Gastrocnemius medialis (tissue), 4 donors: ENCODE measurements at regions not wholly inside any gene's neighbourhood (a gene's known extent, or its start where the extent isn't known, plus 50 kb on each side); places are given as distances from the start of the nearest gene placed in this dataset.

Experiments used
- ATAC-seq, 2 donors: fragments of 150-250 bp; one replicate each; pipeline ENCODE4 v1.9.1; 2016
- DNase-seq, 2 donors: peaks; one replicate each; pipeline ENCODE4 v3.0.0-alpha.2; 2019
- H3K27ac ChIP-seq, 4 donors: fragments of 200-600 bp; sonication (generic); 1 replicate in 1 of 4; 2 replicates in 3 of 4; pipeline ENCODE4 v1.5.1; 2016 to 2018; ENCODE audit warnings: mild to moderate bottlenecking in 2 of 4, moderate library complexity in 1 of 4
- H3K27me3 ChIP-seq, 3 donors: fragments of 200-600 bp; sonication (generic) in 2 of 3; 1 replicate in 1 of 3; 2 replicates in 2 of 3; pipeline versions ENCODE4 v1.5.1 to v1.6.0; 2016 to 2019; ENCODE audit warnings: mild to moderate bottlenecking in 1 of 3, moderate library complexity in 1 of 3
- H3K36me3 ChIP-seq, 2 donors: fragments of 200-600 bp; sonication (generic) in 1 of 2; one replicate each; pipeline ENCODE4 v1.5.1; 2017 to 2018
- H3K4me1 ChIP-seq, 2 donors: fragments of 200-600 bp; sonication (generic) in 1 of 2; one replicate each; pipeline ENCODE4 v1.5.1; 2016 to 2017; ENCODE audit warnings: mild to moderate bottlenecking in 2 of 2
- H3K4me3 ChIP-seq, 4 donors: fragments of 200-600 bp; sonication (generic) in 3 of 4; 1 replicate in 1 of 4; 2 replicates in 3 of 4; pipeline ENCODE4 v1.5.1; 2016 to 2019; ENCODE audit warnings: mild to moderate bottlenecking in 2 of 4
- H3K9me3 ChIP-seq, 3 donors: fragments of 200-600 bp; sonication (generic) in 2 of 3; 1 replicate in 1 of 3; 2 replicates in 2 of 3; pipeline ENCODE4 v1.5.1; 2016 to 2019
- CTCF ChIP-seq, 5 experiments: fragments of 450-650 bp in 3 of 5; fragments of 200-600 bp in 2 of 5; sonication (generic) in 2 of 5; IDR thresholded peaks in 4 of 5; conservative IDR thresholded peaks in 1 of 5; 1 replicate in 4 of 5; 2 replicates in 1 of 5; pipeline ENCODE4 v1.5.1; 2016 to 2019; ENCODE audit warnings: antibody characterized with exemption in 5 of 5, mild to moderate bottlenecking in 3 of 5, moderate library complexity in 3 of 5
- POLR2A ChIP-seq, 2 donors: fragments of 450-650 bp; IDR thresholded peaks; one replicate each; pipeline ENCODE4 v1.6.1; 2017; ENCODE audit warnings: antibody characterized with exemption in 2 of 2, mild to moderate bottlenecking in 2 of 2, moderate library complexity in 2 of 2
- in situ Hi-C, 4 donors: fragments of 200-750 bp; cut with MboI; loops; one replicate each; pipeline versions ENCODE4 v1.15.0 to v1.8.0; 2017; ENCODE audit warnings: low sequenced_read_pairs in 4 of 4
- intact Hi-C: fragments of 100-400 bp; cut with DNase I; formaldehyde crosslinking; loops from one replicate; pipeline ENCODE4 v1.15.1; 2023; ENCODE audit warnings: low total_unique reads

- in situ Hi-C loops (no loop called here), intact Hi-C loops (no loop called here)
- ATAC-seq, result no peak
- H3K9me3 ChIP-seq, result no peaks in the 10 kb centered on the region
- no peaks in the 10 kb centered on the region for H3K4me1 ChIP-seq
- H3K27me3 ChIP-seq, result peaks cover 14 to 24% (median 18%) of the 10 kb centered on the region in 3 donors
- DNase-seq, result no peak
- no peak overlapping the region for H3K4me3 ChIP-seq
- TF ChIP-seq POLR2A (IDR thresholded peaks at IDR 0.05) (no peak), CTCF (IDR thresholded peaks at IDR 0.05 in 4 of 5, conservative IDR thresholded peaks at IDR 0.05 in 1 of 5) (no peak)
- no peaks in the 10 kb centered on the region for H3K36me3 ChIP-seq
- no peak overlapping the region for H3K27ac ChIP-seq
Measured at GRCh38 chr16:87094556-87094865, 222.7 kb downstream of the C16orf95 start.

GRCh38 chr16:87095271-87095670, 221.9 kb downstream of the C16orf95 start:
- H3K27ac ChIP-seq, result no peak overlapping the region
- no peaks in the 10 kb centered on the region for H3K36me3 ChIP-seq
- intact Hi-C loops, result no loop called here
- no peak overlapping the region for H3K4me3 ChIP-seq
- TF ChIP-seq POLR2A (IDR thresholded peaks at IDR 0.05) (no peak), CTCF (IDR thresholded peaks at IDR 0.05 in 4 of 5, conservative IDR thresholded peaks at IDR 0.05 in 1 of 5) (no peak)
- no peak for ATAC-seq
- no peaks in the 10 kb centered on the region for H3K4me1 ChIP-seq
- in situ Hi-C loops, result no loop called here
- peaks cover 14 to 29% (median 24%) of the 10 kb centered on the region in 3 donors for H3K27me3 ChIP-seq
- no peak for DNase-seq
- no peaks in the 10 kb centered on the region for H3K9me3 ChIP-seq

GRCh38 chr16:87096746-87097333, 220.4 kb downstream of the C16orf95 start:
- H3K9me3 ChIP-seq, result no peaks in the 10 kb centered on the region
- in situ Hi-C loops (no loop called here), intact Hi-C loops (no loop called here)
- no peak overlapping the region for H3K27ac ChIP-seq
- ATAC-seq (no peak), DNase-seq (no peak)
- no peaks in the 10 kb centered on the region for H3K4me1 ChIP-seq
- no peak overlapping the region for H3K4me3 ChIP-seq
- no peak for TF ChIP-seq POLR2A (IDR thresholded peaks at IDR 0.05)
- TF ChIP-seq CTCF (IDR thresholded peaks at IDR 0.05 in 4 of 5, conservative IDR thresholded peaks at IDR 0.05 in 1 of 5), result no peak
- H3K36me3 ChIP-seq, result no peaks in the 10 kb centered on the region
- peaks cover 14 to 29% (median 26%) of the 10 kb centered on the region in 3 donors for H3K27me3 ChIP-seq

- DNase-seq (no peak), ATAC-seq (no peak)
- Histone ChIP-seq H3K4me1 (no peaks in the 10 kb centered on the region), H3K27me3 (peaks cover 14 to 29% (median 26%) of the 10 kb centered on the region in 3 donors), H3K9me3 (no peaks in the 10 kb centered on the region), H3K4me3 (no peak overlapping the region), H3K36me3 (no peaks in the 10 kb centered on the region), H3K27ac (no peak overlapping the region)
- in situ Hi-C loops (no loop called here), intact Hi-C loops (no loop called here)
- TF ChIP-seq POLR2A (IDR thresholded peaks at IDR 0.05) (no peak), CTCF (IDR thresholded peaks at IDR 0.05 in 4 of 5, conservative IDR thresholded peaks at IDR 0.05 in 1 of 5) (no peak)
Measured at GRCh38 chr16:87098361-87098760, 218.8 kb downstream of the C16orf95 start.
